HepG2 (cell line): ENCODE measurements at regions not wholly inside any gene's neighbourhood (a gene's known extent, or its start where the extent isn't known, plus 50 kb on each side); places are given as distances from the start of the nearest gene placed in this dataset.

ENCODE experiments used
- ZNF616 ChIP-seq: sonication (generic); formaldehyde crosslinking; IDR thresholded peaks from 2 replicates; pipeline ENCODE4 v1.5.0; 2020; ENCODE audit warnings: low read depth, mild to moderate bottlenecking, missing genetic modification reagents
- TF ChIP-seq, protein P1 (sequence below): sonication (generic); formaldehyde crosslinking; IDR thresholded peaks from 2 replicates; pipeline ENCODE4 v1.4.0; 2020; ENCODE audit warnings: mild to moderate bottlenecking, missing genetic modification reagents, borderline replicate concordance
- TF ChIP-seq, protein P2 (sequence below): sonication (generic); formaldehyde crosslinking; IDR thresholded peaks from 2 replicates; pipeline ENCODE4 v1.5.0; 2020; ENCODE audit warnings: mild to moderate bottlenecking, missing genetic modification reagents, borderline replicate concordance
- TF ChIP-seq, protein P3 (sequence below): sonication (generic); formaldehyde crosslinking; IDR thresholded peaks from 2 replicates; pipeline ENCODE4 v1.8.1; 2022; ENCODE audit warnings: low read depth, mild to moderate bottlenecking, missing genetic modification reagents

- TF ChIP-seq, protein P1, sequence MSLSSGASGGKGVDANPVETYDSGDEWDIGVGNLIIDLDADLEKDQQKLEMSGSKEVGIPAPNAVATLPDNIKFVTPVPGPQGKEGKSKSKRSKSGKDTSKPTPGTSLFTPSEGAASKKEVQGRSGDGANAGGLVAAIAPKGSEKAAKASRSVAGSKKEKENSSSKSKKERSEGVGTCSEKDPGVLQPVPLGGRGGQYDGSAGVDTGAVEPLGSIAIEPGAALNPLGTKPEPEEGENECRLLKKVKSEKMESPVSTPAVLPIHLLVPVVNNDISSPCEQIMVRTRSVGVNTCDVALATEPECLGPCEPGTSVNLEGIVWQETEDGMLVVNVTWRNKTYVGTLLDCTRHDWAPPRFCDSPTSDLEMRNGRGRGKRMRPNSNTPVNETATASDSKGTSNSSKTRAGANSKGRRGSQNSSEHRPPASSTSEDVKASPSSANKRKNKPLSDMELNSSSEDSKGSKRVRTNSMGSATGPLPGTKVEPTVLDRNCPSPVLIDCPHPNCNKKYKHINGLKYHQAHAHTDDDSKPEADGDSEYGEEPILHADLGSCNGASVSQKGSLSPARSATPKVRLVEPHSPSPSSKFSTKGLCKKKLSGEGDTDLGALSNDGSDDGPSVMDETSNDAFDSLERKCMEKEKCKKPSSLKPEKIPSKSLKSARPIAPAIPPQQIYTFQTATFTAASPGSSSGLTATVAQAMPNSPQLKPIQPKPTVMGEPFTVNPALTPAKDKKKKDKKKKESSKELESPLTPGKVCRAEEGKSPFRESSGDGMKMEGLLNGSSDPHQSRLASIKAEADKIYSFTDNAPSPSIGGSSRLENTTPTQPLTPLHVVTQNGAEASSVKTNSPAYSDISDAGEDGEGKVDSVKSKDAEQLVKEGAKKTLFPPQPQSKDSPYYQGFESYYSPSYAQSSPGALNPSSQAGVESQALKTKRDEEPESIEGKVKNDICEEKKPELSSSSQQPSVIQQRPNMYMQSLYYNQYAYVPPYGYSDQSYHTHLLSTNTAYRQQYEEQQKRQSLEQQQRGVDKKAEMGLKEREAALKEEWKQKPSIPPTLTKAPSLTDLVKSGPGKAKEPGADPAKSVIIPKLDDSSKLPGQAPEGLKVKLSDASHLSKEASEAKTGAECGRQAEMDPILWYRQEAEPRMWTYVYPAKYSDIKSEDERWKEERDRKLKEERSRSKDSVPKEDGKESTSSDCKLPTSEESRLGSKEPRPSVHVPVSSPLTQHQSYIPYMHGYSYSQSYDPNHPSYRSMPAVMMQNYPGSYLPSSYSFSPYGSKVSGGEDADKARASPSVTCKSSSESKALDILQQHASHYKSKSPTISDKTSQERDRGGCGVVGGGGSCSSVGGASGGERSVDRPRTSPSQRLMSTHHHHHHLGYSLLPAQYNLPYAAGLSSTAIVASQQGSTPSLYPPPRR (CRISPR knock-in tag) = no peak
- TF ChIP-seq, protein P2, sequence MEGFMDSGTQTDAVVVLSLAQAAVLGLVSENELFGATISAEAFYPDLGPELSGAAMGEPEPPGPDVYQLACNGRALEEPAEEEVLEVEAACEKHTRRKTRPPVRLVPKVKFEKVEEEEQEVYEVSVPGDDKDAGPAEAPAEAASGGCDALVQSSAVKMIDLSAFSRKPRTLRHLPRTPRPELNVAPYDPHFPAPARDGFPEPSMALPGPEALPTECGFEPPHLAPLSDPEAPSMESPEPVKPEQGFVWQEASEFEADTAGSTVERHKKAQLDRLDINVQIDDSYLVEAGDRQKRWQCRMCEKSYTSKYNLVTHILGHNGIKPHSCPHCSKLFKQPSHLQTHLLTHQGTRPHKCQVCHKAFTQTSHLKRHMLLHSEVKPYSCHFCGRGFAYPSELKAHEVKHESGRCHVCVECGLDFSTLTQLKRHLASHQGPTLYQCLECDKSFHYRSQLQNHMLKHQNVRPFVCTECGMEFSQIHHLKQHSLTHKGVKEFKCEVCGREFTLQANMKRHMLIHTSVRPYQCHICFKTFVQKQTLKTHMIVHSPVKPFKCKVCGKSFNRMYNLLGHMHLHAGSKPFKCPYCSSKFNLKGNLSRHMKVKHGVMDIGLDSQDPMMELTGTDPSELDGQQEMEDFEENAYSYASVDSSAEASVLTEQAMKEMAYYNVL (CRISPR knock-in tag) = no peak
- TF ChIP-seq, protein P3, sequence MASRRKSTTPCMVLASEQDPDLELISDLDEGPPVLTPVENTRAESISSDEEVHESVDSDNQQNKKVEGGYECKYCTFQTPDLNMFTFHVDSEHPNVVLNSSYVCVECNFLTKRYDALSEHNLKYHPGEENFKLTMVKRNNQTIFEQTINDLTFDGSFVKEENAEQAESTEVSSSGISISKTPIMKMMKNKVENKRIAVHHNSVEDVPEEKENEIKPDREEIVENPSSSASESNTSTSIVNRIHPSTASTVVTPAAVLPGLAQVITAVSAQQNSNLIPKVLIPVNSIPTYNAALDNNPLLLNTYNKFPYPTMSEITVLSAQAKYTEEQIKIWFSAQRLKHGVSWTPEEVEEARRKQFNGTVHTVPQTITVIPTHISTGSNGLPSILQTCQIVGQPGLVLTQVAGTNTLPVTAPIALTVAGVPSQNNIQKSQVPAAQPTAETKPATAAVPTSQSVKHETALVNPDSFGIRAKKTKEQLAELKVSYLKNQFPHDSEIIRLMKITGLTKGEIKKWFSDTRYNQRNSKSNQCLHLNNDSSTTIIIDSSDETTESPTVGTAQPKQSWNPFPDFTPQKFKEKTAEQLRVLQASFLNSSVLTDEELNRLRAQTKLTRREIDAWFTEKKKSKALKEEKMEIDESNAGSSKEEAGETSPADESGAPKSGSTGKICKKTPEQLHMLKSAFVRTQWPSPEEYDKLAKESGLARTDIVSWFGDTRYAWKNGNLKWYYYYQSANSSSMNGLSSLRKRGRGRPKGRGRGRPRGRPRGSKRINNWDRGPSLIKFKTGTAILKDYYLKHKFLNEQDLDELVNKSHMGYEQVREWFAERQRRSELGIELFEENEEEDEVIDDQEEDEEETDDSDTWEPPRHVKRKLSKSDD (CRISPR knock-in tag) = no peak
- TF ChIP-seq ZNF616 (CRISPR knock-in tag) = no peak
Measured at GRCh38 chr15:22236469-22236868, 156.1 kb downstream of the OR4M2 start (continued).
